ENCODE measurements at regions not wholly inside any gene's neighbourhood (a gene's known extent, or its start where the extent isn't known, plus 50 kb on each side); places are given as distances from the start of the nearest gene placed in this dataset.

DNA sequence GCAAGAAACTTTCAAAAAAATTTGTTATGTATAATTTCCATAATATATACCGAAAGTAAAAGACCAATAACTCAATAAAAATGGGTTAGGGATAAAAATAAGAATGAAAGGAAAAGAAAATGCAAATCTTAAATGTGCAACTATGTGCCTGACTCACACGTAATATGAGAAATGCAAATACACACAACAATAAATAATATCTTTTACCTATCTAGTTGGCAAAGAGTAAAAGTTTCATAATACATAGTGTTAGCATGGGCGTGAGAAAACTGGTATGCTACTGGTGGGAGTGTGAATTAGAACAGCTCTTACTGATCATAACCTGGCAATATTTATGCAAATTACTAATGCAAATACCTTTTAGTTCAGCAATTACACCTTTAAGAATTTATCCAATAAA is 438.5 kb upstream of the CITED2 start:
- no peaks in the 10 kb centered on the region for H3K9me3 ChIP-seq (replicated peaks; ENCODE audit: low read length)
- no peaks in the 10 kb centered on the region for H3K36me3 ChIP-seq (ENCODE audit: insufficient read depth, low read length)
- H3K9ac ChIP-seq (ENCODE audit: low read depth, low read length), result no peak overlapping the region
- no peak overlapping the region for H3K4me2 ChIP-seq (ENCODE audit: low read length)
- H3K4me3 ChIP-seq (ENCODE audit: low read length), result no peak overlapping the region
- H3K4me1 ChIP-seq (ENCODE audit: control insufficient read depth, insufficient read depth, low read length), result peaks cover under 1% of the 10 kb centered on the region
- H3K27me3 ChIP-seq (ENCODE audit: control insufficient read depth, insufficient read depth, low read length), result no peaks in the 10 kb centered on the region

DNA sequence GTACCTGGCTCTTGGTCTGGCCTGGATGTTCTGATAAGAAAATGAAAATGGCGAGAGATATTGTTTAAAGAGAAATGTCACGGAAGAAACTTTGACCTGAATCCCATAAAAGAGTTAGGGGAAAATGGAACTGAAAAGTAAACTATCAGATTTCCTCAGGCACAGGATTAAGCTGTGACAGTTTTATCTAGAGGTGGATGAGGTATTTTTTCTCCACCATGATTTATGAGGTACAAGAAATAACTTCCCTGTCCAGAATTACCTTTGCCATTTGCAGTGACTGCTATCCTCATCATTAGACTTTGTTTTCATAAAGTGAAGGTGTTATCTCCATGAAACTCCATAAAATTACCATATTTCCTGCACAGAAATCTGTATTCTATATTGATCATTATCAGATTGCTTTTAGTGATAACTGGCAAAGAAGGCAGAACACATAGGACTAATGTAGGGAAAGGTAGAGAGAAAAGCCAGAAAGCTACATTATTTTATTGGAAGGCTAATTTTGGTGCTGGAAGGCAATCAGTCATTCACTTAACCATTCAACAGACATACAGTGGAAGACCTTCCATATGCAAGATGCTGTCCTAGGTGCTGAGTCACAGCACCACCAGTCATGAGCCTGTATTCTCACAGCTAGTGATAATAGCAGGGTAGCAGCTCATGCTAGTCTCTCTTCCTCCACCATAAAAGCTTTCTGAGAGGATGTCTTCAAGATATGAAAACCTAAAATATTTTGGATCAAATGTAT is 427.3 kb upstream of the CITED2 start:
- no peak overlapping the region for H3K4me3 ChIP-seq (ENCODE audit: low read length)
- no peaks in the 10 kb centered on the region for H3K36me3 ChIP-seq (ENCODE audit: insufficient read depth, low read length)
- H3K9ac ChIP-seq (ENCODE audit: low read depth, low read length), result no peak overlapping the region
- H3K4me1 ChIP-seq (ENCODE audit: control insufficient read depth, insufficient read depth, low read length), result no peaks in the 10 kb centered on the region
- H3K27me3 ChIP-seq (ENCODE audit: control insufficient read depth, insufficient read depth, low read length), result no peaks in the 10 kb centered on the region
- H3K4me2 ChIP-seq (ENCODE audit: low read length), result no peak overlapping the region
- H3K9me3 ChIP-seq (replicated peaks; ENCODE audit: low read length), result no peaks in the 10 kb centered on the region

DNA sequence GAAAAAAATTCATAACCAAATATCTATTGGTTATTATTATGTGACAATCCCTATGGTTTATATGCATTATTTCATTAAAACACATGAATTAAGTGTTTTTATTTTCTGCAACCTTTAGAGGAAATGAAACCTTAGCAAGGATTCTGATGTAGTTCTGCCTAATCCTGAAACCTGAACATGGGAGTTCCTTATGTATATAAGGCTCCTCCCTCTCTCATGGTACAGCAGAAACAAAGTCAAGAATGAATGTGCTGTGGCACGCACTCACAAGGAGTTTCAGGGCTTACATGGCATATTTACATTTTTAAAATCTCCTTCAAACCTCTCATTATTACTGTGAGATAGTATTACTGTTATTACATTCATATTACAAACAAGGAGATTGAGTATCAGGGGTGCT is 426.4 kb upstream of the CITED2 start:
- Histone ChIP-seq H3K4me2 (ENCODE audit: low read length) (no peak overlapping the region), H3K4me1 (ENCODE audit: control insufficient read depth, insufficient read depth, low read length) (no peaks in the 10 kb centered on the region), H3K9me3 (replicated peaks; ENCODE audit: low read length) (no peaks in the 10 kb centered on the region), H3K9ac (ENCODE audit: low read depth, low read length) (no peak overlapping the region), H3K4me3 (ENCODE audit: low read length) (no peak overlapping the region), H3K36me3 (ENCODE audit: insufficient read depth, low read length) (no peaks in the 10 kb centered on the region), H3K27me3 (ENCODE audit: control insufficient read depth, insufficient read depth, low read length) (no peaks in the 10 kb centered on the region)

DNA sequence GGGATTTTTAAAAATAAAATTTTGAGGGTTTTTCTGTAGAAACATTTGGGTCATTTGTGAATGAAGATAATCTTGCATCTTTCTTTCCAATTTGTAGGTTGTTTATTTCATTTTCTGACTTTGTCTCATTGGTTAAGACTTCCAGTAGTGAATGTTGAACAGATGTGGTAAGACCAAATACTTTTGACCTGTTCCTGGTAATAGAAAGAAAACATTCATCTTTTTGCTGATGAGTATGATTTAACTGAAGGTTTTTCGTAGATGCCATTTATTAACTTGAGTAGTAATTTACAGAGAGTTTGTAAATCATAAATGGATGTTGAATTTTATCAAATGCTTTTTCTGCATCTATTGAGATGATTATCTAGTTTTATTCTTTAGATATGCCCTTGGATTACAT is 416.1 kb upstream of the CITED2 start:
- Histone ChIP-seq H3K9me3 (replicated peaks; ENCODE audit: low read length) (no peaks in the 10 kb centered on the region), H3K27me3 (ENCODE audit: control insufficient read depth, insufficient read depth, low read length) (no peaks in the 10 kb centered on the region), H3K4me2 (ENCODE audit: low read length) (no peak overlapping the region), H3K4me3 (ENCODE audit: low read length) (no peak overlapping the region), H3K36me3 (ENCODE audit: insufficient read depth, low read length) (no peaks in the 10 kb centered on the region), H3K4me1 (ENCODE audit: control insufficient read depth, insufficient read depth, low read length) (no peaks in the 10 kb centered on the region), H3K9ac (ENCODE audit: low read depth, low read length) (no peak overlapping the region)

DNA sequence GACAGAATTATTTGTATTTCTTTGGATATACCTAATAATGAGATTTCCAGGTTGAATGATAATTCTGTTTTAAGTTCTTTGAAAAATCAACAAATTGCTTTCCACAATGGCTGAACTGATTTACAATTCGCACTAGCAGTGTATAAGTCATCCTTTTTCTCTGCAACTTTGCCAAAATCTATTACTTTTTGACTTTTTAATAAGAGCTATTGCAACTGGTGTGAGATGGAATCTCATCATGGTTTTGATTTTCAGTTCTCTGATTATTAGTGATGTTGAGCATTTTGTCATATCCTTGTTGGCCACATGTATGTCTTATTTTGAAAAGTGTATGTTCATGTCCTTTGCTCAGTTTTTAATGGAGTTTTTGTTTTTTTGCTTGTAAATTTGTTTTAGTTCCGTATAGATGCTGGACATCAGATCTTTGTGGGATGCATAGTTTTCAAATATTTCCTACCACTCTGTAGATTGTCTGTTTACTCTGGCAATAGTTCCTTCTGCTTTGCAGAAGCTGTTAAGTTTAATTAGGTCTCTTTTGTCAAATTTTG is 409.8 kb upstream of the CITED2 start:
- no peak overlapping the region for H3K9ac ChIP-seq (ENCODE audit: low read depth, low read length)
- no peak overlapping the region for H3K4me3 ChIP-seq (ENCODE audit: low read length)
- no peak overlapping the region for H3K4me2 ChIP-seq (ENCODE audit: low read length)
- H3K36me3 ChIP-seq (ENCODE audit: insufficient read depth, low read length), result no peaks in the 10 kb centered on the region
- no peaks in the 10 kb centered on the region for H3K4me1 ChIP-seq (ENCODE audit: control insufficient read depth, insufficient read depth, low read length)
- H3K27me3 ChIP-seq (ENCODE audit: control insufficient read depth, insufficient read depth, low read length), result no peaks in the 10 kb centered on the region
- H3K9me3 ChIP-seq (replicated peaks; ENCODE audit: low read length), result no peaks in the 10 kb centered on the region

DNA sequence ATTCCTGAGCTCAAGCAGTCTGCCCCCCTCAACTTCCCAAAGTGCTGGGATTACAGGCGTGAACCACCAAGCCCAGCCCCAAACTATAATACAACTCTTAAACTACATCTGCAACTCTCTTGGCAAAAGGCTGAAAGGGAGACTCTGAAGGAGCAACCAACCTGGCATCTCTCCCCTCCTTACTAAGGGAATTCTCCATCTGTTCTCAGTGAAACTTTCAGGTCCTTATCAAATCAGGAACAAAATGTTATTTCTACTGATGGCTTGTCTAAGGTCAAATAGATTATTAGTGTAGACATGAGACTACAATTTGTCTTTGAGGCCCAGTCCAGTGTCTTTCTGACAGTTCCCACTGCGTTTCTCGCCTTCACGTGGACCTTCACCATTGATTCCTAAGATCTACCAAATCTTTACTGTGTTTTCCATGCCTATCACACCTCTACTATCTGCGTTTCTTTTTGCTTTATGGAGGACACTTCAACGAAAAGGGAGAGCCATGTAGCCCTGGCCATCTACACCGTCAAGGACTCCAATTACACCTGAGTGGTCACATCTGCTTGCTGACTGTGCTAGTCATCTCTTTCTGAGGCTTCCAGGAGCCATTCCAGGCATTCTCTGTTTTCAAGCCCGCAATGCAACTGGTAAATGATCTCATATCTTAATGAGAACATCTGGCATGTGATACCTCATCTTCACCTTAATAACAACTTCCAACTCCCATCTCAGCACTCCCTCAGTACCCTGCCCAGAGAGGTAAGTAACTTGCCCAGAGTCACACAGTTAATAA is 405.7 kb upstream of the CITED2 start:
- H3K4me2 ChIP-seq (ENCODE audit: low read length), result no peak overlapping the region
- no peak overlapping the region for H3K9ac ChIP-seq (ENCODE audit: low read depth, low read length)
- no peaks in the 10 kb centered on the region for H3K9me3 ChIP-seq (replicated peaks; ENCODE audit: low read length)
- H3K36me3 ChIP-seq (ENCODE audit: insufficient read depth, low read length), result no peaks in the 10 kb centered on the region
- H3K27me3 ChIP-seq (ENCODE audit: control insufficient read depth, insufficient read depth, low read length), result no peaks in the 10 kb centered on the region
- H3K4me1 ChIP-seq (ENCODE audit: control insufficient read depth, insufficient read depth, low read length), result peaks cover 9% of the 10 kb centered on the region
- no peak overlapping the region for H3K4me3 ChIP-seq (ENCODE audit: low read length)

DNA sequence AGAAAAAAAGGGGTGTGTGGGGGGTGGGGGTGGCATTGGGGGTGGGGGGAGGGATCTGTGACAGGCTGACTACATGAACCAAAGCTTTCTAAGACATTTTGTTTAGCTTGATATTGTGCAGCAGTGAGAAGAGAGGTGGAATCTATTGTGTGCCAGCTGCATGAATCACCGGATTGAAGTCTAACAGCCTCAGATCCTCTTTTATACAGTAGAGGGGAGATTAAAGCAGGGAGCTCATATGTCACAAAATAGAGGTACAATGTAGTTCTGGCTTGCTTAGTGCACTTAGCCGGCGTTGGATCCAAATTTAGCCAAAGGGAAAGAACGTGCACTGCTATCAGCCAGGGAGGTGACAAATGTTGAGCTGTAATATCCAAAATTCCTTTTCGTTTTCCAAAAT is 404.2 kb upstream of the CITED2 start:
- H3K9me3 ChIP-seq (replicated peaks; ENCODE audit: low read length), result no peaks in the 10 kb centered on the region
- H3K4me1 ChIP-seq (ENCODE audit: control insufficient read depth, insufficient read depth, low read length), result peaks cover 9% of the 10 kb centered on the region
- H3K4me3 ChIP-seq (ENCODE audit: low read length), result no peak overlapping the region
- no peaks in the 10 kb centered on the region for H3K27me3 ChIP-seq (ENCODE audit: control insufficient read depth, insufficient read depth, low read length)
- no peak overlapping the region for H3K9ac ChIP-seq (ENCODE audit: low read depth, low read length)
- no peaks in the 10 kb centered on the region for H3K36me3 ChIP-seq (ENCODE audit: insufficient read depth, low read length)
- peak overlapping the region; percentile 23 for H3K4me2 ChIP-seq (ENCODE audit: low read length)

DNA sequence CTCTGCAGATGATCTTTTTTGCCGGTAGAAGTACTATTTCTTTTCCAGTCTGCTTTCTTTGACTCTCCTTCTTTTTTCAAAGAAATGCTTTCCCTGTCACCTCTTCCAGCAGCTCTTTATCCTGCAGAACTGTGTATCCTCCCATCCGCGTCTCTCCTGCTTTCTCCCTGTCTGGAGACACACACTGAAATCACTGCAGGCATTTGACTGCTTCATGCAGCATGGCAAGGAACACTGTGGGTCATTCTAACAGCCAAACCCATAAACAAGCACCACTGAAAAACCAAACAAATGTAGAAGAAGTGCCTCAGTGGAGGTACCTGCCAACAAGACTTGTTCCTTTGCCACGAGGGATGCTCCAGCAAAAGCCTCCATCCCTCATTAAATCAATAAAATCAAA is 403.7 kb upstream of the CITED2 start:
- Histone ChIP-seq H3K27me3 (ENCODE audit: control insufficient read depth, insufficient read depth, low read length) (no peaks in the 10 kb centered on the region), H3K4me1 (ENCODE audit: control insufficient read depth, insufficient read depth, low read length) (peaks cover 9% of the 10 kb centered on the region), H3K9ac (ENCODE audit: low read depth, low read length) (no peak overlapping the region), H3K9me3 (replicated peaks; ENCODE audit: low read length) (no peaks in the 10 kb centered on the region), H3K4me3 (ENCODE audit: low read length) (no peak overlapping the region), H3K4me2 (ENCODE audit: low read length) (no peak overlapping the region), H3K36me3 (ENCODE audit: insufficient read depth, low read length) (no peaks in the 10 kb centered on the region)

DNA sequence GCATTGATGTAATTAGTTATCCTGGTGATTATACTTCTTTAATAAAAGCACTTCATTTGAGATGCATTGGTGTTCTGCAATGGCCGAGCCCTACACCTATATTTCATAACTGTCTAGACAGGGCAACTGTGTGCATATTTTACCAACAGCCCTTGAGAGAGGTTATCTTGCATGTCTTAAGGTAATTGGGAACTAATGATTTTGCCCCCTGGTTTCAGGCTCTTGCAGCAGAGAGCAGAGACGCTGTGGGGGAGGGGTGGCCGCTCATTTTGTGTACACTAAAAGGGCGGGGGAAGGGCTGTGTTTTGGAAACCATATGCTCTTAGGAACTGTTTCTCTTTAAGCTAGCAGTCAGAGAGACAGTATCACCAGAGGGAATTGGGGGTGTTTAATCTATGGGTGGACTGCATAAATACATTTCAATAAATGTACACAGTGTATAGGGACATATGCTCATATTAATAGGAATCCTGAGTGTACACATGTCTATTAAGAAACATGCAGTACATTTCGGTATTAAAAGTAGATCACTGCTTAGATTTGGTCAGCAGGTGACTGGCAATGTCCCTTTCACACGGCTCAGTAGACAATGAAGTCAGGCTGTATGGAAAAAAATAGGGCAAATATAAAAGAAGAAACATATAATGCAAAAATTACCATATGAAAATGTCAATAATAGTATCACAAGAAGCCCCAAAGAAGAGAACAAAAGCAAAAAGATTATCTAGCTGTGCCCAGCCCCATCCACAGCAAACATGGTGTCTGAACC is 402.9 kb upstream of the CITED2 start:
- Histone ChIP-seq H3K27me3 (ENCODE audit: control insufficient read depth, insufficient read depth, low read length) (no peaks in the 10 kb centered on the region), H3K4me2 (ENCODE audit: low read length) (no peak overlapping the region), H3K36me3 (ENCODE audit: insufficient read depth, low read length) (no peaks in the 10 kb centered on the region), H3K4me3 (ENCODE audit: low read length) (no peak overlapping the region), H3K9me3 (replicated peaks; ENCODE audit: low read length) (no peaks in the 10 kb centered on the region), H3K9ac (ENCODE audit: low read depth, low read length) (no peak overlapping the region), H3K4me1 (ENCODE audit: control insufficient read depth, insufficient read depth, low read length) (peaks cover 9% of the 10 kb centered on the region)

DNA sequence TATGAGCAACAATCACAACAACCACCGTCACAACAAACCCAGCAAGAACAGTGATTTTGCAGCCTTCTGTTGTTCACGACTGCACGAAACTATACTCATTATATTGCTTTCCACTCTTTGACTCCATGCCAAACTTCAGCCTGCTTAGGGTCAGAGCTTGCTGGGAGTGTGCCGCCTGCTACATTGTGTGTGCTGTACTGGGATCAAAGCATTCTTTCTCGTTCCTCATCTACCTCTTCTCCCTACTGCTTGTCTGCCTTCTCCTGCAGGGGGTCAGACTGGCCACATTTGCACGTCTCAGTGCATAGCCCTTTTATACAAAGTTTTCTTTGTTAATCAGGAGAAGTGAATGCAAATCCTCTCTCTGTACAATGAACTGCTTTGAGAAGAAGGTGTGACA is 401.6 kb upstream of the CITED2 start:
- Histone ChIP-seq H3K4me1 (ENCODE audit: control insufficient read depth, insufficient read depth, low read length) (peaks cover 9% of the 10 kb centered on the region), H3K9ac (ENCODE audit: low read depth, low read length) (no peak overlapping the region), H3K4me2 (ENCODE audit: low read length) (no peak overlapping the region), H3K27me3 (ENCODE audit: control insufficient read depth, insufficient read depth, low read length) (no peaks in the 10 kb centered on the region), H3K4me3 (ENCODE audit: low read length) (no peak overlapping the region), H3K9me3 (replicated peaks; ENCODE audit: low read length) (no peaks in the 10 kb centered on the region), H3K36me3 (ENCODE audit: insufficient read depth, low read length) (no peaks in the 10 kb centered on the region)

DNA sequence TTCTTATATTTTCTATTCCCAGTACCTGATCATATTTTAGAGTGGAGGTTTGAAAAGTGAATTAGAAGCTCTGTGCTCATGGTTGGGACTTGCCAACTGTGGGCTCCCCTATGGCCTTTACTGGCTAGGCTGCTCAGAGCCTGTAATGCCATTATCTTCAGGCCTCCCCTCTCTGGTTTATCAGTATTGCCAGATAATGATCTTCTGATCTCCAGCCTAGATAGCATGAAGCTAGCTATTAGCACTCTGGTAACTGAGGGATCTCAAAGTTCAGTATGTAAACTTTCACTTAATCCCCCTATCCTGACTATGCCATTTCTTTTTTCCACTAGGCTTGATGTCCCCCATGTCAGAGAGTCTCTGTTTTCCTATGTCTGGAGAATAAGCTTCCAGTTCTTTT is 393.7 kb upstream of the CITED2 start:
- H3K36me3 ChIP-seq (ENCODE audit: insufficient read depth, low read length), result no peaks in the 10 kb centered on the region
- no peak overlapping the region for H3K9ac ChIP-seq (ENCODE audit: low read depth, low read length)
- peaks cover 31% of the 10 kb centered on the region for H3K4me1 ChIP-seq (ENCODE audit: control insufficient read depth, insufficient read depth, low read length)
- H3K4me3 ChIP-seq (ENCODE audit: low read length), result no peak overlapping the region
- no peak overlapping the region for H3K4me2 ChIP-seq (ENCODE audit: low read length)
- no peaks in the 10 kb centered on the region for H3K9me3 ChIP-seq (replicated peaks; ENCODE audit: low read length)
- H3K27me3 ChIP-seq (ENCODE audit: control insufficient read depth, insufficient read depth, low read length), result no peaks in the 10 kb centered on the region

All from skeletal muscle satellite cell (primary cell).